GM13976 (cell line): ENCODE measurements at regions not wholly inside any gene's neighbourhood (a gene's known extent, or its start where the extent isn't known, plus 50 kb on each side); places are given as distances from the start of the nearest gene placed in this dataset.

Experiments
- DNase-seq: peaks from one replicate; pipeline ENCODE4 v3.0.0; 2012; ENCODE audit warnings: low spot score
- in situ Hi-C: fragments of 300-500 bp; cut with MboI; formaldehyde crosslinking; loops from one replicate; pipeline ENCODE4 v1.12.0; 2022; ENCODE audit warnings: low sequenced_read_pairs, mixed read lengths, inconsistent platforms; ENCODE audit not compliant: unreplicated experiment
- TF ChIP-seq, protein P1 (sequence below): IDR thresholded peaks from 2 replicates; pipeline ENCODE4 v1.5.1; 2012; ENCODE audit warnings: borderline replicate concordance, mild to moderate bottlenecking; ENCODE audit not compliant: insufficient read depth; ENCODE audit errors: extremely low read depth, missing control alignments, control extremely low read depth

DNA sequence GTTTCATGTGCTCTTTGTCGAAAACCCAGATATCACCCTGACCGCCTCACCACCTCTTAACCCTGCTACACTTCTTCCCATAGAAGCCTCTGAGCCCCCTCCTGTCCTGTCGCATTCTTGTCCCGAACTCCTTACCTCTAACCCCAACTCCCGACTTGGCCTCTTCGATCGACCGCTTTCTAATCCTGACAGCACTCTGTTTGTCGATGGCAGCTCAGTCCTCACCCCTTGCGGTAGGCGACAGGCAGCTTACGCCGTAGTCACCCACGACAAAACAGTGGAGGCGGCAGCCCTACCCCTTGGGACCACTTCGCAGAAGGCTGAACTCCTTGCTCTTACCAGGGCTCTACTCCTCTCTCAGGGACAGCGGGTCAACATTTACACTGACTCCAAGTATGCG lies 961.7 kb downstream of the RPA4 start:
- in situ Hi-C loops: no loop called here
- TF ChIP-seq, protein P1, sequence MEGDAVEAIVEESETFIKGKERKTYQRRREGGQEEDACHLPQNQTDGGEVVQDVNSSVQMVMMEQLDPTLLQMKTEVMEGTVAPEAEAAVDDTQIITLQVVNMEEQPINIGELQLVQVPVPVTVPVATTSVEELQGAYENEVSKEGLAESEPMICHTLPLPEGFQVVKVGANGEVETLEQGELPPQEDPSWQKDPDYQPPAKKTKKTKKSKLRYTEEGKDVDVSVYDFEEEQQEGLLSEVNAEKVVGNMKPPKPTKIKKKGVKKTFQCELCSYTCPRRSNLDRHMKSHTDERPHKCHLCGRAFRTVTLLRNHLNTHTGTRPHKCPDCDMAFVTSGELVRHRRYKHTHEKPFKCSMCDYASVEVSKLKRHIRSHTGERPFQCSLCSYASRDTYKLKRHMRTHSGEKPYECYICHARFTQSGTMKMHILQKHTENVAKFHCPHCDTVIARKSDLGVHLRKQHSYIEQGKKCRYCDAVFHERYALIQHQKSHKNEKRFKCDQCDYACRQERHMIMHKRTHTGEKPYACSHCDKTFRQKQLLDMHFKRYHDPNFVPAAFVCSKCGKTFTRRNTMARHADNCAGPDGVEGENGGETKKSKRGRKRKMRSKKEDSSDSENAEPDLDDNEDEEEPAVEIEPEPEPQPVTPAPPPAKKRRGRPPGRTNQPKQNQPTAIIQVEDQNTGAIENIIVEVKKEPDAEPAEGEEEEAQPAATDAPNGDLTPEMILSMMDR: no peak
- DNase-seq: peak; percentile 6

DNA sequence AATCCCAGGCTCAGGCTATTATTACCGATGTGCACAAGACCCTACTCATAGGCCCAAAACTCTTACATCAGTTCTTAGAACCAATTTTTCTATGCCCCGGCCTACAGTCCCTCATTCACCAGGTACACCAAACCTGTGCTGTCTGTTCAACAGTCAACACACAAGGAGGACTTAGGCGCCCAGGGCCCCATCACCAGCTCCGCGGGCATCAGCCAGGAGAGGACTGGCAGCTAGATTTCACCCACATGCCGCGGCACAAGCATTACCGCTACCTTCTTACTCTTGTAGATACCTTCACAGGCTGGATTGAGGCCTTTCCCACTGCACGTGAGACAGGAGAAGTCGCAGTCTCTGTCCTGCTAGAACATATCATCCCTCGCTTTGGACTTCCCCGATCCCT lies 962.5 kb downstream of the RPA4 start:
- in situ Hi-C loops: no loop called here
- TF ChIP-seq, protein P1: no peak
- no peak for DNase-seq

DNA sequence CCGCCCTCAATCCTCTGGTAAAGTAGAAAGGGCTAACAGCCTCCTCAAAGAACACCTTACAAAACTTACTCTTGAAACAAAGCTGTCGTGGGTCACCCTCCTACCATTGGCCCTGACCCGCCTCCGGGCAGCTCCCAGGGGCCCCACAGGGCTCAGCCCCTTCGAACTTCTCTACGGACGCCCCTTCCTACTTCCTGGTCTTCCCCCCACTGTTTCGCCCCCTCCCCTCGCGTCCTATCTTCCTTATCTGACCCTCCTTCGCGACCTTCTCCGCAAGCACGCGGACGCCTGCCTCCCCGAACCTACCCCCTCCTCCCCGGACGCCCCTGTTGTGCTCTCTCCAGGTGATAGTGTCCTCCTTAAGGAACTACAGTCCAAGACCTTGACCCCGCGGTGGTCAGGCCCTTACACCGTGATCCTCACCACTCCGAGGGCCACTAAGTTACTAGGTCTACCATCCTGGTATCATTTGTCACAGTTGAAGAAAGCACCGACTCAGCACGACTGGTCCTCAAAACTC lies 963.1 kb downstream of the RPA4 start:
- in situ Hi-C loops: no loop called here
- TF ChIP-seq, protein P1: no peak
- DNase-seq: no peak

DNA sequence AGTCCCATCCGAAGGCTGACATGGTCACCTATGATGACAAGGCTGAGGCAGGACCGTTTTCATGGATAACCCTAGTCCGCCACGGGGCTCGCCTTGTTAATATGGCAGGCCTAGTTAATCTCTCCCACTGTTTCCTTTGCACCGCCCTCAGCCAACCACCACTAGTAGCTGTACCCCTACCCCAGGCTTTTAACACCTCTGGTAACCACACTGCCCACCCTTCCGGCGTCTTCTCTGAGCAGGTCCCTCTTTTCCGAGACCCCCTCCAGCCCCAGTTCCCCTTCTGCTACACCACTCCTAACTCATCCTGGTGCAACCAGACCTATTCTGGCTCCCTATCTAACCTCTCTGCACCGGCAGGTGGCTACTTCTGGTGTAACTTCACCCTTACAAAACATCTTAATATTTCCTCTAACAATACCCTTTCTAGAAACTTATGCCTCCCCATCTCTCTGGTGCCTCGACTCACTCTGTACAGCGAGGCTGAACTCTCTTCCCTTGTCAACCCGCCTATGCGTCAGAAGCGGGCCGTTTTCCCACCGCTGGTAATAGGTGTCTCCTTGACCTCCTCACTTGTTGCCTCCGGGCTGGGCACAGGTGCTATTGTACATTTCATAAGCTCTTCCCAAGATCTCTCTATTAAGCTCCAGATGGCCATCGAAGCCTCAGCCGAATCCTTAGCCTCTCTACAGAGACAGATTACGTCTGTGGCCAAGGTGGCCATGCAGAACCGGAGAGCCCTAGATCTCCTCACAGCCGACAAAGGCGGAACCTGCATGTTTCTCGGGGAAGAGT lies 964.4 kb downstream of the RPA4 start:
- TF ChIP-seq, protein P1: no peak
- DNase-seq: no peak
- in situ Hi-C loops: no loop called here

DNA sequence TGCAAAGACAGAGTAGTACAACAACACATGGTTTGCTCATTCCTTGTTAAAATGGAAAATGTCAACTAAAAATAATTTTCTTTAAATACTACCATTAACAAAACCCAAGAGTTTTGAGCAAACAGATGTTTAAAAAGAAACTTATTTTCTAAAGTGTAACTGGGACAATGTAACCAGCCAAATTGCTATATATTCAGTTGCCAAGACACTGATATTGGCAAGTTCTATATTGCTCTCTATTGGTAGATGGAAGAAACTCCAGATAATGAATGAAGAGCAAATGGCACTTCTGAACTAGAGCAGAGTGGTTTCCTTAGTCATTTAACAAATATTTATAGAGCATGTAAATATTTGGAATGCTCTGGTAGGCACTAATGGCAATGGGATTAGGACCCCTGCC lies 966.2 kb downstream of the RPA4 start:
- DNase-seq: no peak
- in situ Hi-C loops: no loop called here
- TF ChIP-seq, protein P1: no peak

DNA sequence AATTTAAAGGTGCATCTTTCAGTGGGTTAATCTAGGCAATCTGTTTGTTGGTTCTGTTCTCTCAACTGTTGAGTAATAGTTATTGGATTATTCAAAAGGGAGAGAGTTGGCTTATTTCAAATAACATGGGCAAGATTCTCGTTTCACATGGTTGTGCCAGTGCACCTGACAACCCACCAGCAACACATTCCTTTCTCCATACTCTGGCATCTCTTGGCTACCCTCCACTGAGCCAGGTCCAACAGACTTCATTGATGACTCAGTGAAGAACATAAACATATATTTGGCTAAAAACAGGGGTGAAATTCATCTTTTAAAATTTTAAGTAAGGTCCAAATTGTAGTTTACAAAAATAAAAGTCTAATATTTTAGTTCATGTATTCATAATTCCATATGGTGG lies 967.2 kb downstream of the RPA4 start:
- TF ChIP-seq, protein P1: no peak
- DNase-seq: no peak
- in situ Hi-C loops: no loop called here

DNA sequence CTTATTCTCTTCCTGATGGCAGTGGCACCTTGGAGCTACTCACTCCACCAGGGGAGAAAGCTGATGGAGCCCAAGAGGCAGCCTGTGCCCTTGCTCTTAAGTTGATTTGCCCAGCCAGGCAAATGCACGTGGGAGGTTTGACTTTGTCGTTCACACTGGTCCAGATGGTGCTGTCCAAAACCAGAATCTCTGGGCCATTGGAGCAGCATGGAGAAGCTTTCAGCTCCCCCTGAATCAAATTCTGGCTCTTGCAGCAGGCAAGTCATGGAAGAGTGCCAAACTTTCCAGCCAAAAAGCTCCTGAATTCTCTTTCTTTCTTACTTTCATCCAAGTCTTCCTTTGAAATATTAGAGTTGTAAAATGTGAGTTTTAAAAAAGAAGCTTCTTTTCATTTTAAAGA lies 970.4 kb downstream of the RPA4 start:
- in situ Hi-C loops: no loop called here
- no peak for DNase-seq
- TF ChIP-seq, protein P1: no peak
